Progenitor cell of endocrine pancreas (in vitro differentiated cells): ENCODE measurements at regions not wholly inside any gene's neighbourhood (a gene's known extent, or its start where the extent isn't known, plus 50 kb on each side); places are given as distances from the start of the nearest gene placed in this dataset.

Source experiments
- DNase-seq: peaks from one replicate; pipeline ENCODE4 v3.0.0; 2021; ENCODE audit warnings: low spot score; ENCODE audit not compliant: unreplicated experiment
- H3K27ac Mint-ChIP-seq: 2 replicates; pipeline ENCODE4 v1.8.0; 2021; ENCODE audit warnings: mild to moderate bottlenecking, moderate library complexity, mixed read lengths
- H3K27me3 Mint-ChIP-seq: 2 replicates; pipeline ENCODE4 v1.8.0; 2021; ENCODE audit warnings: mixed read lengths
- H3K36me3 Mint-ChIP-seq: 2 replicates; pipeline ENCODE4 v1.8.0; 2022; ENCODE audit warnings: mixed read lengths; ENCODE audit not compliant: insufficient read depth
- H3K4me1 Mint-ChIP-seq: 2 replicates; pipeline ENCODE4 v1.8.0; 2021; ENCODE audit warnings: low read depth, mixed read lengths
- H3K4me3 Mint-ChIP-seq: 2 replicates; pipeline ENCODE4 v1.8.0; 2021; ENCODE audit warnings: low read depth, mild to moderate bottlenecking, moderate library complexity, mixed read lengths
- H3K9me3 Mint-ChIP-seq: 2 replicates; pipeline ENCODE4 v1.8.0; 2021; ENCODE audit warnings: low read depth, mixed read lengths
- CTCF ChIP-seq: fragments of 200-600 bp; sonication (generic); IDR thresholded peaks from one replicate; pipeline ENCODE4 v1.5.0; 2021; ENCODE audit warnings: antibody characterized with exemption, mild to moderate bottlenecking; ENCODE audit not compliant: unreplicated experiment

GRCh38 chr4:26178854-26179253 is 142.0 kb upstream of the RBPJ start:
- Mint-ChIP-seq H3K9me3 (no peaks in the 10 kb centered on the region), H3K4me3 (no peak overlapping the region), H3K27me3 (no peaks in the 10 kb centered on the region), H3K4me1 (peaks cover 21% of the 10 kb centered on the region), H3K36me3 (peaks cover 2% of the 10 kb centered on the region), H3K27ac (peak overlapping the region; percentile 25)
- no peak for TF ChIP-seq CTCF
- DNase-seq = no peak

DNA sequence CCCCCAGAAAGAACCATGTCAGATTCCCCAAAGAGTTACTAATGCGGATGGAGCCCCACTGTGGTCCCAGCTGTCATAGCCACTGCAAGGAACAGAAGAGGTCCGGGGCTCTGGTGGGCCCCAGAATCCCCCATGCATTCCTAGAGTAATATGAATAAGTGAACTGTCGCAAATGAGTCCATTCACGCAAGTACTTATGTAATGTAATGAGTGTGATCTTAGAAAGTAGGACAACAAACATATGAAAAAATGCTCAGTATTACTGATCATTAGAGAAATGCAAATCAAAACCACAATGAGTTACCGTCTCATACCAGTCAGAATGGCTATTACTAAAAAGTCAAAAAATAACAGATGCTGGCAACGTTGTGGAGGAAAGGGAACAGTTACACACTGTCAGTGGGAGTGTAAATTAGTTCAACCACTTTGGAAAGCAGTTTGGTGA is 141.5 kb upstream of the RBPJ start:
- TF ChIP-seq CTCF = no peak
- Mint-ChIP-seq H3K36me3 (peaks cover 2% of the 10 kb centered on the region), H3K4me3 (no peak overlapping the region), H3K27ac (peak overlapping the region; percentile 25), H3K27me3 (no peaks in the 10 kb centered on the region), H3K4me1 (peaks cover 17% of the 10 kb centered on the region), H3K9me3 (no peaks in the 10 kb centered on the region)
- no peak for DNase-seq

GRCh38 chr4:26181616-26182015 is 139.2 kb upstream of the RBPJ start:
- Mint-ChIP-seq H3K4me1 (peaks cover under 1% of the 10 kb centered on the region), H3K27ac (no peak overlapping the region)
- DNase-seq = no peak

GRCh38 chr4:26183017-26183416 is 137.8 kb upstream of the RBPJ start:
- DNase-seq = no peak
- H3K9me3 Mint-ChIP-seq = no peaks in the 10 kb centered on the region
- no peaks in the 10 kb centered on the region for H3K27me3 Mint-ChIP-seq
- TF ChIP-seq CTCF = no peak
- no peak overlapping the region for H3K4me3 Mint-ChIP-seq
- H3K4me1 Mint-ChIP-seq = no peaks in the 10 kb centered on the region
- no peak overlapping the region for H3K27ac Mint-ChIP-seq
- peaks cover 2% of the 10 kb centered on the region for H3K36me3 Mint-ChIP-seq

More at GRCh38 chr4:26181616-26182015, 139.2 kb upstream of the RBPJ start:
- no peak for TF ChIP-seq CTCF
- no peaks in the 10 kb centered on the region for H3K27me3 Mint-ChIP-seq
- H3K36me3 Mint-ChIP-seq = peaks cover 2% of the 10 kb centered on the region
- H3K4me3 Mint-ChIP-seq = no peak overlapping the region
- H3K9me3 Mint-ChIP-seq = no peaks in the 10 kb centered on the region

- Mint-ChIP-seq H3K9me3 (no peaks in the 10 kb centered on the region), H3K4me1 (no peaks in the 10 kb centered on the region), H3K27me3 (no peaks in the 10 kb centered on the region), H3K4me3 (no peak overlapping the region), H3K36me3 (no peaks in the 10 kb centered on the region), H3K27ac (no peak overlapping the region)
- DNase-seq = no peak
- no peak for TF ChIP-seq CTCF
Observed at GRCh38 chr4:26185436-26185835, 135.4 kb upstream of the RBPJ start.
